ENCODE measurements at regions not wholly inside any gene's neighbourhood (a gene's known extent, or its start where the extent isn't known, plus 50 kb on each side); places are given as distances from the start of the nearest gene placed in this dataset.

DNA sequence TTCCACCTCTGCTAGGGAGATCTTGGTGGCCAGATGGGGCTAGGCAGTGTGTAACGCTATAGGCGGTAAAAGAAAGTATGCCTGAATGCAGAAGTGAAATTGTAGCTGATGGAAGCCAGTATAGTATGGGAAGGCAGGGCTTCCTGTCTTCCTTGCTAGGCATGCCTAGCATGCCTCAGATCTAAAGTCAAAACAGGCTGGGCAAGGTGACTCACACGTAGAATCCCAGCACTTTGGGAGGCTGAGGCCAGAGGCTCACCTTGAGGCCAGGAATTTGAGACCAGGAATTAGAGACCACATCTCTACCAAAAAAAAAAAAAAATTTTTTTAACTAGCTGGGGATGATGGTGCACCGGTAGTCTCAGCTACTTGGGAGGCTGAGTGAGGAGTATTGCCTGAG is 281.7 kb upstream of the MTNR1B start:
- TF ChIP-seq, protein P1, sequence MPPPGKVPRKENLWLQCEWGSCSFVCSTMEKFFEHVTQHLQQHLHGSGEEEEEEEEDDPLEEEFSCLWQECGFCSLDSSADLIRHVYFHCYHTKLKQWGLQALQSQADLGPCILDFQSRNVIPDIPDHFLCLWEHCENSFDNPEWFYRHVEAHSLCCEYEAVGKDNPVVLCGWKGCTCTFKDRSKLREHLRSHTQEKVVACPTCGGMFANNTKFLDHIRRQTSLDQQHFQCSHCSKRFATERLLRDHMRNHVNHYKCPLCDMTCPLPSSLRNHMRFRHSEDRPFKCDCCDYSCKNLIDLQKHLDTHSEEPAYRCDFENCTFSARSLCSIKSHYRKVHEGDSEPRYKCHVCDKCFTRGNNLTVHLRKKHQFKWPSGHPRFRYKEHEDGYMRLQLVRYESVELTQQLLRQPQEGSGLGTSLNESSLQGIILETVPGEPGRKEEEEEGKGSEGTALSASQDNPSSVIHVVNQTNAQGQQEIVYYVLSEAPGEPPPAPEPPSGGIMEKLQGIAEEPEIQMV (tag; conservative IDR thresholded peaks at IDR 0.05; ENCODE audit: low read depth) = no peak
- TF ChIP-seq, protein P2, sequence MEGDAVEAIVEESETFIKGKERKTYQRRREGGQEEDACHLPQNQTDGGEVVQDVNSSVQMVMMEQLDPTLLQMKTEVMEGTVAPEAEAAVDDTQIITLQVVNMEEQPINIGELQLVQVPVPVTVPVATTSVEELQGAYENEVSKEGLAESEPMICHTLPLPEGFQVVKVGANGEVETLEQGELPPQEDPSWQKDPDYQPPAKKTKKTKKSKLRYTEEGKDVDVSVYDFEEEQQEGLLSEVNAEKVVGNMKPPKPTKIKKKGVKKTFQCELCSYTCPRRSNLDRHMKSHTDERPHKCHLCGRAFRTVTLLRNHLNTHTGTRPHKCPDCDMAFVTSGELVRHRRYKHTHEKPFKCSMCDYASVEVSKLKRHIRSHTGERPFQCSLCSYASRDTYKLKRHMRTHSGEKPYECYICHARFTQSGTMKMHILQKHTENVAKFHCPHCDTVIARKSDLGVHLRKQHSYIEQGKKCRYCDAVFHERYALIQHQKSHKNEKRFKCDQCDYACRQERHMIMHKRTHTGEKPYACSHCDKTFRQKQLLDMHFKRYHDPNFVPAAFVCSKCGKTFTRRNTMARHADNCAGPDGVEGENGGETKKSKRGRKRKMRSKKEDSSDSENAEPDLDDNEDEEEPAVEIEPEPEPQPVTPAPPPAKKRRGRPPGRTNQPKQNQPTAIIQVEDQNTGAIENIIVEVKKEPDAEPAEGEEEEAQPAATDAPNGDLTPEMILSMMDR (IDR thresholded peaks at IDR 0.05 in 2 of 3, conservative IDR thresholded peaks at IDR 0.05 in 1 of 3; ENCODE audit: insufficient read depth in 2 of 3, low read depth in 1 of 3, low read length in 3 of 3) = no peak

All from K562 (cell line).